Suprapubic skin (tissue), 4 donors: ENCODE measurements at regions not wholly inside any gene's neighbourhood (a gene's known extent, or its start where the extent isn't known, plus 50 kb on each side); places are given as distances from the start of the nearest gene placed in this dataset.

Source experiments
- DNase-seq, 2 donors: peaks; one replicate each; pipeline ENCODE4 v3.0.0-alpha.2; 2019; ENCODE audit warnings: low spot score in 2 of 2
- H3K27ac ChIP-seq: fragments of 200-600 bp; sonication (generic); one replicate; pipeline ENCODE4 v1.5.1; 2019
- H3K27me3 ChIP-seq: fragments of 200-600 bp; sonication (generic); one replicate; pipeline ENCODE4 v1.5.1; 2019
- H3K36me3 ChIP-seq: fragments of 200-600 bp; sonication (generic); one replicate; pipeline ENCODE4 v1.5.1; 2019
- H3K4me1 ChIP-seq: fragments of 200-600 bp; sonication (generic); one replicate; pipeline ENCODE4 v1.5.1; 2019
- H3K4me3 ChIP-seq: fragments of 200-600 bp; sonication (generic); one replicate; pipeline ENCODE4 v1.5.1; 2019; ENCODE audit warnings: mild to moderate bottlenecking
- H3K9me3 ChIP-seq: fragments of 200-600 bp; sonication (generic); one replicate; pipeline ENCODE4 v1.5.1; 2019
- EP300 ChIP-seq: sonication (generic); formaldehyde crosslinking; IDR thresholded peaks from one replicate; pipeline ENCODE4 v1.6.1; 2017; ENCODE audit warnings: antibody characterized with exemption
- POLR2A ChIP-seq, 2 donors: fragments of 450-650 bp; IDR thresholded peaks; one replicate each; pipeline ENCODE4 v1.6.1; 2017; ENCODE audit warnings: antibody characterized with exemption in 2 of 2, mild to moderate bottlenecking in 2 of 2, moderate library complexity in 2 of 2
- POLR2AphosphoS5 ChIP-seq, 3 donors: sonication (generic); formaldehyde crosslinking; IDR thresholded peaks; one replicate each; pipeline ENCODE4 v1.6.1; 2017; ENCODE audit warnings: antibody characterized with exemption in 3 of 3
- WGBS: methylation state at CpG from one replicate; pipeline ENCODE4 v1.1.5; 2018; 5-methylcytosine and 5-hydroxymethylcytosine counted together
- TF ChIP-seq, protein P1 (sequence below), 2 donors: fragments of 200-600 bp in 1 of 2; fragments of 450-650 bp in 1 of 2; sonication (generic) in 1 of 2; IDR thresholded peaks; one replicate each; pipeline ENCODE4 v1.5.1; 2016 to 2019; ENCODE audit warnings: antibody characterized with exemption in 2 of 2, mild to moderate bottlenecking in 1 of 2, moderate library complexity in 1 of 2

DNA sequence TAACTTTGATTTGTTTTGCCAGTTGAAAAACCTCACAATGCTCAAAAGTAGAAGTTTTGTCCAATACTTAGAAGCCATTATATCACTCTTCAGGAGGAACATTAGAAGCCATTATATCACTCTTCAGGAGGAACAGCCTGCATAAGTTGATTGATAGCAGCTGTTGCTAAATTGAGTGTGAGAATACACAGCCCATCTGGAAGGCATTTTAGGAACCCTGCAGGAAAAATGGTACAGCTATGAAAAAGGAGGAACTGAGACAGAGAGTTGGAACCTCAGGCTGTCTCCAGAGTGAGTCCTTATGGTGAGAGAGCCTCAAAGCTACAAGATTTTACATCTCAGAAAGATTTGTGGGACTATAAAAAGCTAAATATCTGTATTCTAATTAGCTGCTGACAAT, 207.0 kb downstream of the MYRFL start:
- Histone ChIP-seq H3K9me3 (no peaks in the 10 kb centered on the region), H3K27ac (no peak overlapping the region), H3K36me3 (no peaks in the 10 kb centered on the region), H3K27me3 (no peaks in the 10 kb centered on the region), H3K4me3 (no peak overlapping the region), H3K4me1 (peaks cover 6% of the 10 kb centered on the region)
- TF ChIP-seq, protein P1, sequence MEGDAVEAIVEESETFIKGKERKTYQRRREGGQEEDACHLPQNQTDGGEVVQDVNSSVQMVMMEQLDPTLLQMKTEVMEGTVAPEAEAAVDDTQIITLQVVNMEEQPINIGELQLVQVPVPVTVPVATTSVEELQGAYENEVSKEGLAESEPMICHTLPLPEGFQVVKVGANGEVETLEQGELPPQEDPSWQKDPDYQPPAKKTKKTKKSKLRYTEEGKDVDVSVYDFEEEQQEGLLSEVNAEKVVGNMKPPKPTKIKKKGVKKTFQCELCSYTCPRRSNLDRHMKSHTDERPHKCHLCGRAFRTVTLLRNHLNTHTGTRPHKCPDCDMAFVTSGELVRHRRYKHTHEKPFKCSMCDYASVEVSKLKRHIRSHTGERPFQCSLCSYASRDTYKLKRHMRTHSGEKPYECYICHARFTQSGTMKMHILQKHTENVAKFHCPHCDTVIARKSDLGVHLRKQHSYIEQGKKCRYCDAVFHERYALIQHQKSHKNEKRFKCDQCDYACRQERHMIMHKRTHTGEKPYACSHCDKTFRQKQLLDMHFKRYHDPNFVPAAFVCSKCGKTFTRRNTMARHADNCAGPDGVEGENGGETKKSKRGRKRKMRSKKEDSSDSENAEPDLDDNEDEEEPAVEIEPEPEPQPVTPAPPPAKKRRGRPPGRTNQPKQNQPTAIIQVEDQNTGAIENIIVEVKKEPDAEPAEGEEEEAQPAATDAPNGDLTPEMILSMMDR (IDR thresholded peaks at IDR 0.05), result no peak
- TF ChIP-seq POLR2A (IDR thresholded peaks at IDR 0.05) (no peak), EP300 (no peak), POLR2AphosphoS5 (IDR thresholded peaks at IDR 0.05) (no peak)
- DNase-seq, result no peak

DNA sequence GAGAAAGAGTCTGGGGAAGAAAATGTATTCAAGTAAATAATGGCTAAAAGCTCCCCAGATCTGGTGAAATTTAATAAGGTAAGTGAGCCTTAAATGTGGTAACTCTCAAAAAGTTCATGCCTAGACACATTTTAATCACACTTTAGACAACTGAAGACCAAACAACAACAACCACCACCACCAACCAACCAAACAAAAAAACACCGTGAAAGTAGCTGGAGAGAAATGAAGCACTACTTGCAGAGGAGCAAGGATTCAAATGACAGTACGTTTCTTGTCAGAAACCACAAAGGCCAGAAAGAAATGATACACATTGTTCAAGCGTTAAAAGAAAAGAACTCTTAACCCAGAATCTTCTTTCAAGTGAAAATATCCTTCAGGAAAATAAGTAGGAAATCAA, 208.3 kb downstream of the MYRFL start:
- WGBS, result 92% methylated on average over 3 of the region's 3 CpGs
- no peak for DNase-seq
- Histone ChIP-seq H3K36me3 (no peaks in the 10 kb centered on the region), H3K27me3 (no peaks in the 10 kb centered on the region), H3K27ac (no peak overlapping the region), H3K9me3 (no peaks in the 10 kb centered on the region), H3K4me3 (no peak overlapping the region), H3K4me1 (peaks cover 6% of the 10 kb centered on the region)
- TF ChIP-seq EP300, result no peak
- TF ChIP-seq POLR2A (IDR thresholded peaks at IDR 0.05), result no peak
- TF ChIP-seq POLR2AphosphoS5 (IDR thresholded peaks at IDR 0.05), result no peak
- TF ChIP-seq, protein P1 (IDR thresholded peaks at IDR 0.05), result no peak

DNA sequence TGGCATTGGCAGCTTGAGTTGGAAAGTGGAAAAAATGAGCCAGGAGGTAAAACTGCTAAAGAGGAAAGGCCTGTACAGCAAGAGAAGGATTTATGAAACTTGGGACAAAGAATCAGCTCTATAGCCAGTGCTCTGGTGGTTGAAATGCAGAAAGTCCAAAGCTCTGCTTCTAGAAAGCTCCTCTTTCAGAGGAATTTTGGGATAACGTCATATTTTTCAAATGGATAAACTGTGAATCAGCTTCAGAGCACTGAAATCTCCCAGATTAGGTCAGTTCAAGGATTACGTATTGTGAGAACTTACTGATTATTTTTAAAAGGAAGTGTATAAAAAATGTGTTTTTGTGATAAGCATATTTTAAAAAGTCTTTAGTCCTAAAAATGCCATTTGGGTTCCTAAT, 203.1 kb upstream of the CNOT2 start:
- no peak for DNase-seq
- Histone ChIP-seq H3K36me3 (no peaks in the 10 kb centered on the region), H3K27me3 (no peaks in the 10 kb centered on the region), H3K9me3 (no peaks in the 10 kb centered on the region), H3K4me3 (no peak overlapping the region), H3K4me1 (peaks cover 9% of the 10 kb centered on the region), H3K27ac (no peak overlapping the region)
- 78% methylated on average over 2 of the region's 2 CpGs for WGBS
- TF ChIP-seq EP300, result no peak
- TF ChIP-seq POLR2A (IDR thresholded peaks at IDR 0.05), result no peak
- no peak for TF ChIP-seq POLR2AphosphoS5 (IDR thresholded peaks at IDR 0.05)
- TF ChIP-seq, protein P1 (IDR thresholded peaks at IDR 0.05), result no peak

DNA sequence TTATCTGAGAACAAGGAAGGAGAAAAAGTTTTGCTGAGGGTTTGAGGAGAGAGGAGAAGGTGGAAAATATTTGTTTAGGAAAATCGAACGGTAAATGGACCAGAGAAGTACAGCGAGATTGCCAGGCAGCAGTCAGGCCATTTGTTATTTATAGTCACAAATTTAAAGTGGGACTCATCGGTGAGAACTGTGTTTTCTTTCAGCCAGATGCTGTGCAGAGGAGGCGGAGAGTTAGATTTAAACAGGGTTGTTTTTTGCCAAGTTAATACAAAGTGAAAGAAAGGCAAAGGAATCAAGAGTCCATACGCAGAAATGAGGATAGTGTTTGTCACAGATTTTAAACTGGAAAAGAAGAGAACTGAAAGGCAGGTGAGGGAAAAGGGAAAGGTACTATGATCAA, 200.6 kb upstream of the CNOT2 start:
- Histone ChIP-seq H3K27me3 (no peaks in the 10 kb centered on the region), H3K27ac (no peak overlapping the region), H3K9me3 (no peaks in the 10 kb centered on the region), H3K4me1 (peaks cover 14% of the 10 kb centered on the region), H3K36me3 (no peaks in the 10 kb centered on the region), H3K4me3 (no peak overlapping the region)
- TF ChIP-seq EP300 (no peak), POLR2AphosphoS5 (IDR thresholded peaks at IDR 0.05) (no peak), POLR2A (IDR thresholded peaks at IDR 0.05) (no peak)
- TF ChIP-seq, protein P1 (IDR thresholded peaks at IDR 0.05), result no peak
- WGBS, result 62% methylated on average over 6 of the region's 6 CpGs
- DNase-seq, result no peak

DNA sequence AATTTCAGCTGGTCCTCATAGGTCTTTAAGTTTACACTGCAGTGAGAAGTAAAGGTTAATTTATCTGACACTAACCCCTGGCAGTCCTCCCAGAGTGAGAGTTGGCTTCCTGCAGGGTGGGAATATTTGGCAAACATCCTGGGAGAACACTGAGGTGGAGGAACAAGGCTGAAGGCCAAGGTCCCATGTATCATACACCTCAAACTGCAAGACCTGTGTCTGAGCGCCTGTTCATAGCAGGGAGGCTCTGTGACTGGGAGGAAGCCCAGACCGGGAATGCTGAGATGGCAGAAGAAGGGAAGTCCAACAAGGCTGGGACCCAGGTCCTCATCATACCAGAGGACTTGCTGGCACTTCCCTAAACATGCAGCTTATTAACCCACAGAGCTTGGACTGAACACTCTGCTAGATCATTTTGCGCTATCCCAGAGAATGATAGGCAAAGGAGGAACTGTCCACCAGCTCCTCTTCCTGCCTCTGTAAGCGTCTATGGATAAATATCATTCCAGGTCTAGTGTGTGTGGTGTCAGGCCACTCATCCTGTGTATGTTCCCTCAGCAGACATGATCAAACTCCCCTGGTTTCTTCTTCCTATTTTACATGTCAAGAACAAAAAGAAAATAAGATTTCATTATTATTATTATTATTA, 199.6 kb upstream of the CNOT2 start:
- TF ChIP-seq EP300 (no peak), POLR2A (IDR thresholded peaks at IDR 0.05) (no peak), POLR2AphosphoS5 (IDR thresholded peaks at IDR 0.05) (no peak)
- TF ChIP-seq, protein P1 (IDR thresholded peaks at IDR 0.05), result no peak
- DNase-seq, result no peak
- 69% methylated on average over 4 of the region's 4 CpGs for WGBS
- Histone ChIP-seq H3K27me3 (no peaks in the 10 kb centered on the region), H3K27ac (no peak overlapping the region), H3K4me1 (peaks cover 14% of the 10 kb centered on the region), H3K36me3 (no peaks in the 10 kb centered on the region), H3K9me3 (no peaks in the 10 kb centered on the region), H3K4me3 (no peak overlapping the region)
